ENCODE measurements at regions not wholly inside any gene's neighbourhood (a gene's known extent, or its start where the extent isn't known, plus 50 kb on each side); places are given as distances from the start of the nearest gene placed in this dataset.
"Not testable (repeated sequence)": the region's sequence is repeated elsewhere in the genome, so short reads cannot be mapped to it uniquely, and the experiment has no call there.

- DNase-seq = no peak
These were observed 642.2 kb downstream of the C4orf33 start for GRCh38 chr4:129738175-129738574.

- peak; percentile 21 for DNase-seq
These were observed 651.8 kb downstream of the C4orf33 start for GRCh38 chr4:129747756-129748155.

- no peak for DNase-seq
These were observed 653.0 kb downstream of the C4orf33 start for GRCh38 chr4:129748991-129749390.

GRCh38 chr4:129751646-129752045, 655.7 kb downstream of the C4orf33 start:
- DNase-seq = no peak

- no peak for DNase-seq
These were observed 687.6 kb downstream of the C4orf33 start for GRCh38 chr4:129783596-129783995.

- DNase-seq = no peak
These were observed 692.5 kb downstream of the C4orf33 start for GRCh38 chr4:129788486-129788885.

- DNase-seq = peak; percentile 87
These were observed 708.6 kb downstream of the C4orf33 start for GRCh38 chr4:129804461-129804981.

GRCh38 chr4:129806986-129807385, 711.0 kb downstream of the C4orf33 start:
- DNase-seq = peak; percentile 53

- DNase-seq = no peak
These were observed 712.3 kb downstream of the C4orf33 start for GRCh38 chr4:129808242-129808641.

- no peak for DNase-seq
These were observed 725.1 kb downstream of the C4orf33 start for GRCh38 chr4:129821073-129821472.

GRCh38 chr4:129821963-129822362, 726.0 kb downstream of the C4orf33 start:
- no peak for DNase-seq

GRCh38 chr4:129822701-129823100, 726.7 kb downstream of the C4orf33 start:
- no peak for DNase-seq

- DNase-seq = no peak
These were observed 727.2 kb downstream of the C4orf33 start for GRCh38 chr4:129823105-129823504.

- no peak for DNase-seq
These were observed 733.4 kb downstream of the C4orf33 start for GRCh38 chr4:129829373-129829772.

- no peak for DNase-seq
These were observed 743.7 kb downstream of the C4orf33 start for GRCh38 chr4:129839687-129840086.

GRCh38 chr4:129842096-129842495, 746.1 kb downstream of the C4orf33 start:
- no peak for DNase-seq

GRCh38 chr4:129852434-129852833, 756.5 kb downstream of the C4orf33 start:
- DNase-seq = no peak

GRCh38 chr4:129853685-129854467, 757.9 kb downstream of the C4orf33 start:
- DNase-seq = not testable (repeated sequence)

GRCh38 chr4:129862461-129862860, 766.5 kb downstream of the C4orf33 start:
- DNase-seq = no peak

- DNase-seq = no peak
These were observed 767.3 kb downstream of the C4orf33 start for GRCh38 chr4:129863206-129863605.

GRCh38 chr4:129883996-129884395, 788.0 kb downstream of the C4orf33 start:
- DNase-seq = no peak

- no peak for DNase-seq
These were observed 801.2 kb downstream of the C4orf33 start for GRCh38 chr4:129897111-129897510.

- DNase-seq = no peak
These were observed 803.9 kb downstream of the C4orf33 start for GRCh38 chr4:129899849-129900248.

- DNase-seq = no peak
These were observed 804.5 kb downstream of the C4orf33 start for GRCh38 chr4:129900430-129900953.

- no peak for DNase-seq
These were observed 805.3 kb downstream of the C4orf33 start for GRCh38 chr4:129901205-129901604.
